ENCODE measurements at regions not wholly inside any gene's neighbourhood (a gene's known extent, or its start where the extent isn't known, plus 50 kb on each side); places are given as distances from the start of the nearest gene placed in this dataset.
"Not testable (repeated sequence)": the region's sequence is repeated elsewhere in the genome, so short reads cannot be mapped to it uniquely, and the experiment has no call there.

- not testable (repeated sequence) for H3K9ac ChIP-seq (ENCODE audit: low read length); H3K9me3 ChIP-seq (ENCODE audit: low read length); H3K36me3 ChIP-seq (ENCODE audit: insufficient read depth, low read length); H3K27ac ChIP-seq (ENCODE audit: low read depth, low read length); H3K27me3 ChIP-seq (ENCODE audit: control insufficient read depth in 1 of 2, insufficient read depth in 2 of 2, low read length in 2 of 2); H3K4me3 ChIP-seq (ENCODE audit: low read depth in 1 of 2, low read length in 2 of 2); H3K4me1 ChIP-seq (ENCODE audit: insufficient read depth, low read length)
Observed at GRCh38 chr13:18727138-18727537, 454.5 kb downstream of the TUBA3C start.

- H3K9me3 ChIP-seq (ENCODE audit: low read length); H3K36me3 ChIP-seq (ENCODE audit: insufficient read depth, low read length); H3K4me1 ChIP-seq (ENCODE audit: insufficient read depth, low read length); H3K4me3 ChIP-seq (ENCODE audit: low read depth in 1 of 2, low read length in 2 of 2); H3K27ac ChIP-seq (ENCODE audit: low read depth, low read length); H3K27me3 ChIP-seq (ENCODE audit: control insufficient read depth in 1 of 2, insufficient read depth in 2 of 2, low read length in 2 of 2); H3K9ac ChIP-seq (ENCODE audit: low read length): not testable (repeated sequence)
Observed at GRCh38 chr13:18726524-18726923, 455.1 kb downstream of the TUBA3C start.

GRCh38 chr13:18725242-18725822 is 456.3 kb downstream of the TUBA3C start:
- not testable (repeated sequence) for H3K36me3 ChIP-seq (ENCODE audit: insufficient read depth, low read length); H3K4me1 ChIP-seq (ENCODE audit: insufficient read depth, low read length); H3K27me3 ChIP-seq (ENCODE audit: control insufficient read depth in 1 of 2, insufficient read depth in 2 of 2, low read length in 2 of 2); H3K9me3 ChIP-seq (ENCODE audit: low read length); H3K9ac ChIP-seq (ENCODE audit: low read length); H3K4me3 ChIP-seq (ENCODE audit: low read depth in 1 of 2, low read length in 2 of 2); H3K27ac ChIP-seq (ENCODE audit: low read depth, low read length)

GRCh38 chr13:18714889-18715288 is 466.7 kb downstream of the TUBA3C start:
- H3K27ac ChIP-seq (ENCODE audit: low read depth, low read length), result no peak overlapping the region
- H3K36me3 ChIP-seq (ENCODE audit: insufficient read depth, low read length), result no peaks in the 10 kb centered on the region
- H3K4me3 ChIP-seq (ENCODE audit: low read depth in 1 of 2, low read length in 2 of 2), result no peak overlapping the region
- H3K9me3 ChIP-seq (ENCODE audit: low read length), result no peaks in the 10 kb centered on the region
- H3K9ac ChIP-seq (ENCODE audit: low read length), result no peak overlapping the region
- no peaks in the 10 kb centered on the region for H3K4me1 ChIP-seq (ENCODE audit: insufficient read depth, low read length)
- no peaks in the 10 kb centered on the region for H3K27me3 ChIP-seq (ENCODE audit: control insufficient read depth in 1 of 2, insufficient read depth in 2 of 2, low read length in 2 of 2)

GRCh38 chr13:18710673-18711072 is 471.0 kb downstream of the TUBA3C start:
- H3K4me3 ChIP-seq (ENCODE audit: low read depth in 1 of 2, low read length in 2 of 2); H3K27ac ChIP-seq (ENCODE audit: low read depth, low read length); H3K9me3 ChIP-seq (ENCODE audit: low read length); H3K27me3 ChIP-seq (ENCODE audit: control insufficient read depth in 1 of 2, insufficient read depth in 2 of 2, low read length in 2 of 2); H3K4me1 ChIP-seq (ENCODE audit: insufficient read depth, low read length); H3K9ac ChIP-seq (ENCODE audit: low read length); H3K36me3 ChIP-seq (ENCODE audit: insufficient read depth, low read length): not testable (repeated sequence)

GRCh38 chr13:18706538-18706937 is 475.1 kb downstream of the TUBA3C start:
- H3K4me1 ChIP-seq (ENCODE audit: insufficient read depth, low read length); H3K36me3 ChIP-seq (ENCODE audit: insufficient read depth, low read length); H3K27ac ChIP-seq (ENCODE audit: low read depth, low read length); H3K4me3 ChIP-seq (ENCODE audit: low read depth in 1 of 2, low read length in 2 of 2); H3K27me3 ChIP-seq (ENCODE audit: control insufficient read depth in 1 of 2, insufficient read depth in 2 of 2, low read length in 2 of 2); H3K9ac ChIP-seq (ENCODE audit: low read length); H3K9me3 ChIP-seq (ENCODE audit: low read length): not testable (repeated sequence)

GRCh38 chr13:18702464-18703247 is 479.0 kb downstream of the TUBA3C start:
- not testable (repeated sequence) for H3K36me3 ChIP-seq (ENCODE audit: insufficient read depth, low read length); H3K27ac ChIP-seq (ENCODE audit: low read depth, low read length); H3K9me3 ChIP-seq (ENCODE audit: low read length); H3K4me3 ChIP-seq (ENCODE audit: low read depth in 1 of 2, low read length in 2 of 2); H3K9ac ChIP-seq (ENCODE audit: low read length); H3K27me3 ChIP-seq (ENCODE audit: control insufficient read depth in 1 of 2, insufficient read depth in 2 of 2, low read length in 2 of 2); H3K4me1 ChIP-seq (ENCODE audit: insufficient read depth, low read length)

GRCh38 chr13:18698332-18698731 is 483.3 kb downstream of the TUBA3C start:
- H3K27me3 ChIP-seq (ENCODE audit: control insufficient read depth in 1 of 2, insufficient read depth in 2 of 2, low read length in 2 of 2); H3K9me3 ChIP-seq (ENCODE audit: low read length); H3K9ac ChIP-seq (ENCODE audit: low read length); H3K4me1 ChIP-seq (ENCODE audit: insufficient read depth, low read length); H3K27ac ChIP-seq (ENCODE audit: low read depth, low read length); H3K36me3 ChIP-seq (ENCODE audit: insufficient read depth, low read length); H3K4me3 ChIP-seq (ENCODE audit: low read depth in 1 of 2, low read length in 2 of 2): not testable (repeated sequence)

GRCh38 chr13:18697851-18698250 is 483.8 kb downstream of the TUBA3C start:
- H3K27me3 ChIP-seq (ENCODE audit: control insufficient read depth in 1 of 2, insufficient read depth in 2 of 2, low read length in 2 of 2), result not testable (repeated sequence)

GRCh38 chr13:18697221-18697620 is 484.4 kb downstream of the TUBA3C start:
- not testable (repeated sequence) for H3K4me3 ChIP-seq (ENCODE audit: low read depth in 1 of 2, low read length in 2 of 2); H3K4me1 ChIP-seq (ENCODE audit: insufficient read depth, low read length); H3K9ac ChIP-seq (ENCODE audit: low read length); H3K36me3 ChIP-seq (ENCODE audit: insufficient read depth, low read length); H3K9me3 ChIP-seq (ENCODE audit: low read length); H3K27ac ChIP-seq (ENCODE audit: low read depth, low read length); H3K27me3 ChIP-seq (ENCODE audit: control insufficient read depth in 1 of 2, insufficient read depth in 2 of 2, low read length in 2 of 2)

More at GRCh38 chr13:18697851-18698250, 483.8 kb downstream of the TUBA3C start:
- H3K9ac ChIP-seq (ENCODE audit: low read length); H3K36me3 ChIP-seq (ENCODE audit: insufficient read depth, low read length); H3K4me3 ChIP-seq (ENCODE audit: low read depth in 1 of 2, low read length in 2 of 2); H3K4me1 ChIP-seq (ENCODE audit: insufficient read depth, low read length); H3K9me3 ChIP-seq (ENCODE audit: low read length); H3K27ac ChIP-seq (ENCODE audit: low read depth, low read length): not testable (repeated sequence)

GRCh38 chr13:18677403-18677802 is 504.2 kb downstream of the TUBA3C start:
- H3K27ac ChIP-seq (ENCODE audit: low read depth, low read length); H3K36me3 ChIP-seq (ENCODE audit: insufficient read depth, low read length); H3K4me3 ChIP-seq (ENCODE audit: low read depth in 1 of 2, low read length in 2 of 2); H3K9ac ChIP-seq (ENCODE audit: low read length); H3K9me3 ChIP-seq (ENCODE audit: low read length); H3K27me3 ChIP-seq (ENCODE audit: control insufficient read depth in 1 of 2, insufficient read depth in 2 of 2, low read length in 2 of 2); H3K4me1 ChIP-seq (ENCODE audit: insufficient read depth, low read length): not testable (repeated sequence)

GRCh38 chr13:18675268-18675667 is 506.4 kb downstream of the TUBA3C start:
- not testable (repeated sequence) for H3K27ac ChIP-seq (ENCODE audit: low read depth, low read length); H3K27me3 ChIP-seq (ENCODE audit: control insufficient read depth in 1 of 2, insufficient read depth in 2 of 2, low read length in 2 of 2); H3K9ac ChIP-seq (ENCODE audit: low read length); H3K4me1 ChIP-seq (ENCODE audit: insufficient read depth, low read length); H3K9me3 ChIP-seq (ENCODE audit: low read length); H3K36me3 ChIP-seq (ENCODE audit: insufficient read depth, low read length); H3K4me3 ChIP-seq (ENCODE audit: low read depth in 1 of 2, low read length in 2 of 2)
